Vagina (tissue), 2 donors: ENCODE measurements at regions not wholly inside any gene's neighbourhood (a gene's known extent, or its start where the extent isn't known, plus 50 kb on each side); places are given as distances from the start of the nearest gene placed in this dataset.

Source experiments
- CTCF ChIP-seq, 3 experiments: fragments of 450-650 bp in 2 of 3; fragments of 200-600 bp in 1 of 3; sonication (generic) in 1 of 3; IDR thresholded peaks; one replicate each; pipeline ENCODE4 v1.5.1; 2017 to 2019; ENCODE audit warnings: antibody characterized with exemption in 3 of 3, mild to moderate bottlenecking in 2 of 3, moderate library complexity in 2 of 3
- POLR2A ChIP-seq, 2 donors: fragments of 450-650 bp; IDR thresholded peaks; one replicate each; pipeline ENCODE4 v1.6.1; 2017; ENCODE audit warnings: antibody characterized with exemption in 2 of 2, mild to moderate bottlenecking in 2 of 2, moderate library complexity in 2 of 2

- TF ChIP-seq CTCF (IDR thresholded peaks at IDR 0.05) (no peak), POLR2A (IDR thresholded peaks at IDR 0.05) (no peak)
Measured at GRCh38 chr5:171666815-171667214, 118.8 kb upstream of the SMIM23 start.
